ENCODE measurements at regions not wholly inside any gene's neighbourhood (a gene's known extent, or its start where the extent isn't known, plus 50 kb on each side); places are given as distances from the start of the nearest gene placed in this dataset.

DNA sequence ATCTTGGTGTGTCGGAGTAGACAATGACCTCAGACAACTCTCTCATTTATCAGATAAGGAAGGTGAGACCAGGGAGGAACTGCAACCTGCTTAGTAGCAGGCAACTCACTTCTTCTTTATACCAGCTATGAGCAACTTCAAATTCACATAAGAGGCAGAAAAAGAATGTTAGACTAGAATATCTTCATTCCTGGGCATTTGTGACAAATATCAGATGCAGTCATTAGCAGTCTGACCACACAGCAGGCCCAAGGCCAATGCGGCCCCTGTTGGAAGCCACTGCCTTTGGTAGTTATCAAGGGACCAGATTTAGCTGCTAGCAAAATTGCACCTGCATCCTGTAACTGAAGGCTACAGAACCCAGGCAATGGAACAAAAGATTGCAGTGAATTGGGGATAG lies 219.2 kb upstream of the RASGEF1B start:
- TF ChIP-seq, protein P1, sequence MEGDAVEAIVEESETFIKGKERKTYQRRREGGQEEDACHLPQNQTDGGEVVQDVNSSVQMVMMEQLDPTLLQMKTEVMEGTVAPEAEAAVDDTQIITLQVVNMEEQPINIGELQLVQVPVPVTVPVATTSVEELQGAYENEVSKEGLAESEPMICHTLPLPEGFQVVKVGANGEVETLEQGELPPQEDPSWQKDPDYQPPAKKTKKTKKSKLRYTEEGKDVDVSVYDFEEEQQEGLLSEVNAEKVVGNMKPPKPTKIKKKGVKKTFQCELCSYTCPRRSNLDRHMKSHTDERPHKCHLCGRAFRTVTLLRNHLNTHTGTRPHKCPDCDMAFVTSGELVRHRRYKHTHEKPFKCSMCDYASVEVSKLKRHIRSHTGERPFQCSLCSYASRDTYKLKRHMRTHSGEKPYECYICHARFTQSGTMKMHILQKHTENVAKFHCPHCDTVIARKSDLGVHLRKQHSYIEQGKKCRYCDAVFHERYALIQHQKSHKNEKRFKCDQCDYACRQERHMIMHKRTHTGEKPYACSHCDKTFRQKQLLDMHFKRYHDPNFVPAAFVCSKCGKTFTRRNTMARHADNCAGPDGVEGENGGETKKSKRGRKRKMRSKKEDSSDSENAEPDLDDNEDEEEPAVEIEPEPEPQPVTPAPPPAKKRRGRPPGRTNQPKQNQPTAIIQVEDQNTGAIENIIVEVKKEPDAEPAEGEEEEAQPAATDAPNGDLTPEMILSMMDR (IDR thresholded peaks at IDR 0.05; ENCODE audit: low read depth, low read length, poor library complexity, severe bottlenecking): no peak
- no peak for TF ChIP-seq EZH2phosphoT487 (IDR thresholded peaks at IDR 0.05; ENCODE audit: borderline replicate concordance, low read length)

Data from DOHH2 (cell line).